ENCODE measurements at regions not wholly inside any gene's neighbourhood (a gene's known extent, or its start where the extent isn't known, plus 50 kb on each side); places are given as distances from the start of the nearest gene placed in this dataset.

DNA sequence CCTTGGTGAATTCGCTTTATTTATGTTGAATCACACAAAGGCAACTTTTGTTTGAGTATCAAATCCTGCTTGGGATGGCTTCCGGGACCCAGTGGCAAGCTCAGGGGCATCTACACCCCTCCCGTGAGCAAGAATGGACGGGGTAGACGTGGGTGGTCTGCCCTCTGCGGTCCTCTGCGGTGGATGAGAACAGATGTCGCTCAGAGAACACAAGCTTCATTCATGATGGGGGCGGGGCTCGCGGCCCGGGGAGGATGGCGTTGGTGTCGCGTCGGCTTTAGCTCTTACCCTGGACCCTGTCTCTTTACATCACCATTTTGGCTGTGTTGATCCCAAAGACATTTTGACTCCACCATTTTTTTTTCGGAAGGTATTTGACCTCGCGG, 158.5 kb upstream of the RTL1 start:
- Histone ChIP-seq H4K20me1 (ENCODE audit: insufficient read depth, low read length) (no peaks in the 10 kb centered on the region), H3K36me3 (replicated peaks; ENCODE audit: low read depth, low read length) (no peaks in the 10 kb centered on the region), H3K9ac (ENCODE audit: low read length) (no peak overlapping the region), H3K4me3 (ENCODE audit: low read length) (no peak overlapping the region), H3K4me1 (ENCODE audit: low read length) (no peaks in the 10 kb centered on the region), H3K27me3 (ENCODE audit: low read depth, low read length) (no peaks in the 10 kb centered on the region), H3K79me2 (ENCODE audit: low read length) (no peaks in the 10 kb centered on the region), H2AFZ (ENCODE audit: low read depth, low read length) (no peak overlapping the region), H3K27ac (ENCODE audit: low read length) (no peak overlapping the region), H3K4me2 (ENCODE audit: low read length) (no peak overlapping the region), H3K9me3 (ENCODE audit: insufficient read depth, low read length) (no peaks in the 10 kb centered on the region)
- TF ChIP-seq EZH2phosphoT487 (IDR thresholded peaks at IDR 0.05; ENCODE audit: low read depth): no peak
- TF ChIP-seq, protein P1, sequence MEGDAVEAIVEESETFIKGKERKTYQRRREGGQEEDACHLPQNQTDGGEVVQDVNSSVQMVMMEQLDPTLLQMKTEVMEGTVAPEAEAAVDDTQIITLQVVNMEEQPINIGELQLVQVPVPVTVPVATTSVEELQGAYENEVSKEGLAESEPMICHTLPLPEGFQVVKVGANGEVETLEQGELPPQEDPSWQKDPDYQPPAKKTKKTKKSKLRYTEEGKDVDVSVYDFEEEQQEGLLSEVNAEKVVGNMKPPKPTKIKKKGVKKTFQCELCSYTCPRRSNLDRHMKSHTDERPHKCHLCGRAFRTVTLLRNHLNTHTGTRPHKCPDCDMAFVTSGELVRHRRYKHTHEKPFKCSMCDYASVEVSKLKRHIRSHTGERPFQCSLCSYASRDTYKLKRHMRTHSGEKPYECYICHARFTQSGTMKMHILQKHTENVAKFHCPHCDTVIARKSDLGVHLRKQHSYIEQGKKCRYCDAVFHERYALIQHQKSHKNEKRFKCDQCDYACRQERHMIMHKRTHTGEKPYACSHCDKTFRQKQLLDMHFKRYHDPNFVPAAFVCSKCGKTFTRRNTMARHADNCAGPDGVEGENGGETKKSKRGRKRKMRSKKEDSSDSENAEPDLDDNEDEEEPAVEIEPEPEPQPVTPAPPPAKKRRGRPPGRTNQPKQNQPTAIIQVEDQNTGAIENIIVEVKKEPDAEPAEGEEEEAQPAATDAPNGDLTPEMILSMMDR (IDR thresholded peaks at IDR 0.05; ENCODE audit: low read depth, low read length): no peak

- Histone ChIP-seq H3K9me3 (ENCODE audit: insufficient read depth, low read length) (no peaks in the 10 kb centered on the region), H3K36me3 (replicated peaks; ENCODE audit: low read depth, low read length) (no peaks in the 10 kb centered on the region), H3K79me2 (ENCODE audit: low read length) (no peaks in the 10 kb centered on the region), H2AFZ (ENCODE audit: low read depth, low read length) (no peak overlapping the region), H3K4me1 (ENCODE audit: low read length) (no peaks in the 10 kb centered on the region), H3K9ac (ENCODE audit: low read length) (no peak overlapping the region), H3K4me2 (ENCODE audit: low read length) (no peak overlapping the region), H4K20me1 (ENCODE audit: insufficient read depth, low read length) (no peaks in the 10 kb centered on the region), H3K27ac (ENCODE audit: low read length) (no peak overlapping the region), H3K27me3 (ENCODE audit: low read depth, low read length) (no peaks in the 10 kb centered on the region), H3K4me3 (ENCODE audit: low read length) (no peak overlapping the region)
- TF ChIP-seq, protein P1 (IDR thresholded peaks at IDR 0.05; ENCODE audit: low read depth, low read length): no peak
- no peak for TF ChIP-seq EZH2phosphoT487 (IDR thresholded peaks at IDR 0.05; ENCODE audit: low read depth)
Measured at GRCh38 chr14:101062601-101063000, 159.1 kb upstream of the RTL1 start.

GRCh38 chr14:101063121-101063520, 159.6 kb upstream of the RTL1 start:
- Histone ChIP-seq H3K79me2 (ENCODE audit: low read length) (no peaks in the 10 kb centered on the region), H3K27me3 (ENCODE audit: low read depth, low read length) (no peaks in the 10 kb centered on the region), H4K20me1 (ENCODE audit: insufficient read depth, low read length) (no peaks in the 10 kb centered on the region), H3K4me3 (ENCODE audit: low read length) (no peak overlapping the region), H2AFZ (ENCODE audit: low read depth, low read length) (no peak overlapping the region), H3K4me1 (ENCODE audit: low read length) (no peaks in the 10 kb centered on the region), H3K9ac (ENCODE audit: low read length) (no peak overlapping the region), H3K9me3 (ENCODE audit: insufficient read depth, low read length) (no peaks in the 10 kb centered on the region), H3K36me3 (replicated peaks; ENCODE audit: low read depth, low read length) (no peaks in the 10 kb centered on the region), H3K4me2 (ENCODE audit: low read length) (no peak overlapping the region), H3K27ac (ENCODE audit: low read length) (no peak overlapping the region)
- TF ChIP-seq, protein P1 (IDR thresholded peaks at IDR 0.05; ENCODE audit: low read depth, low read length): no peak
- no peak for TF ChIP-seq EZH2phosphoT487 (IDR thresholded peaks at IDR 0.05; ENCODE audit: low read depth)

GRCh38 chr14:101064121-101064661, 160.7 kb upstream of the RTL1 start:
- Histone ChIP-seq H3K4me1 (ENCODE audit: low read length) (no peaks in the 10 kb centered on the region), H3K4me3 (ENCODE audit: low read length) (no peak overlapping the region), H3K9ac (ENCODE audit: low read length) (no peak overlapping the region), H3K27ac (ENCODE audit: low read length) (no peak overlapping the region), H3K36me3 (replicated peaks; ENCODE audit: low read depth, low read length) (no peaks in the 10 kb centered on the region), H3K9me3 (ENCODE audit: insufficient read depth, low read length) (no peaks in the 10 kb centered on the region), H3K79me2 (ENCODE audit: low read length) (no peaks in the 10 kb centered on the region), H3K27me3 (ENCODE audit: low read depth, low read length) (no peaks in the 10 kb centered on the region), H2AFZ (ENCODE audit: low read depth, low read length) (no peak overlapping the region), H3K4me2 (ENCODE audit: low read length) (no peak overlapping the region), H4K20me1 (ENCODE audit: insufficient read depth, low read length) (no peaks in the 10 kb centered on the region)
- TF ChIP-seq, protein P1 (IDR thresholded peaks at IDR 0.05; ENCODE audit: low read depth, low read length): no peak
- no peak for TF ChIP-seq EZH2phosphoT487 (IDR thresholded peaks at IDR 0.05; ENCODE audit: low read depth)

All from OCI-LY3 (cell line).